H1 (cell line): ENCODE measurements at regions not wholly inside any gene's neighbourhood (a gene's known extent, or its start where the extent isn't known, plus 50 kb on each side); places are given as distances from the start of the nearest gene placed in this dataset.

Experiments
- CTCF ChIA-PET: fragments of 300-600 bp; sonication (Branson Sonifier 250); formaldehyde crosslinking; loops from one replicate; lab custom pipeline; 2021; ENCODE audit not compliant: partially characterized antibody; lab: Charles Lee
- POLR2A ChIA-PET: fragments of 300-600 bp; sonication (Branson Sonifier 250); formaldehyde crosslinking; loops from one replicate; lab custom pipeline; 2021; ENCODE audit warnings: inconsistent platforms; ENCODE audit not compliant: partially characterized antibody; lab: Charles Lee
- DNase-seq, 2 experiments: peaks; one replicate each; pipeline versions ENCODE4 v3.0.0 to v3.0.0-alpha.2; 2010 to 2022; ENCODE audit warnings: low spot score in 2 of 2, low read depth in 1 of 2, mixed read lengths in 1 of 2
- FAIRE-seq: peaks from 2 replicates; lab custom pipeline; 2011; peaks lifted over from hg19 to GRCh38; lab: Jason Lieb, UNC
- H2AFZ ChIP-seq: 2 replicates; pipeline ENCODE4 v1.8.1; 2012; ENCODE audit warnings: low read length, inconsistent platforms
- H2AK5ac ChIP-seq: 2 replicates; pipeline ENCODE4 v1.6.1; 2013; ENCODE audit warnings: low read depth, low read length
- H2BK120ac ChIP-seq: replicated peaks from 2 replicates; pipeline ENCODE3; 2013; ENCODE audit warnings: low read depth, low read length, inconsistent platforms
- H2BK12ac ChIP-seq: 2 replicates; pipeline ENCODE4 v1.6.1; 2013; ENCODE audit warnings: low read depth, low read length
- H2BK15ac ChIP-seq: 2 replicates; pipeline ENCODE4 v1.6.1; 2013; ENCODE audit warnings: low read length
- H2BK20ac ChIP-seq: 2 replicates; pipeline ENCODE4 v1.6.1; 2013; ENCODE audit warnings: low read length
- H2BK5ac ChIP-seq: 2 replicates; pipeline ENCODE4 v1.6.1; 2013; ENCODE audit warnings: low read depth, low read length
- H3K14ac ChIP-seq: 2 replicates; pipeline ENCODE4 v1.6.1; 2013; ENCODE audit warnings: inconsistent platforms; ENCODE audit not compliant: insufficient read length
- H3K18ac ChIP-seq: 2 replicates; pipeline ENCODE4 v1.6.1; 2013; ENCODE audit warnings: low read length; ENCODE audit errors: extremely low read depth
- H3K23ac ChIP-seq: 2 replicates; pipeline ENCODE4 v1.6.1; 2013; ENCODE audit warnings: inconsistent platforms; ENCODE audit not compliant: insufficient read length
- H3K23me2 ChIP-seq: 2 replicates; pipeline ENCODE4 v1.6.1; 2013; ENCODE audit warnings: low read depth, low read length
- H3K27ac ChIP-seq: 2 replicates; pipeline ENCODE4 v1.6.1; 2011; ENCODE audit warnings: low read depth, low read length, inconsistent platforms
- H3K27me3 ChIP-seq, 4 experiments: replicated peaks in 1 of 4; 1 replicate in 1 of 4; 2 replicates in 3 of 4; pipeline versions ENCODE4 v1.6.1 to v1.8.1; 2011 to 2013; ENCODE audit warnings: low read length in 3 of 4, mild to moderate bottlenecking in 3 of 4, inconsistent platforms in 2 of 4, mixed read lengths in 2 of 4, moderate library complexity in 1 of 4; ENCODE audit not compliant: control insufficient read depth in 3 of 4, insufficient read depth in 3 of 4; ENCODE audit errors: extremely low read depth in 1 of 4
- H3K36me3 ChIP-seq, 4 experiments: 2 replicates each; pipeline versions ENCODE4 v1.6.1 to v1.8.1; 2011 to 2013; ENCODE audit warnings: mild to moderate bottlenecking in 4 of 4, low read length in 3 of 4, moderate library complexity in 2 of 4, control low read depth in 1 of 4, inconsistent platforms in 1 of 4; ENCODE audit not compliant: insufficient read depth in 4 of 4, control insufficient read depth in 2 of 4
- H3K4ac ChIP-seq: replicated peaks from 2 replicates; pipeline ENCODE3; 2013; ENCODE audit warnings: low read length, low read depth, mixed read lengths, inconsistent platforms; ENCODE audit not compliant: insufficient read length
- H3K4me1 ChIP-seq, 4 experiments: replicated peaks in 1 of 4; 1 replicate in 1 of 4; 2 replicates in 3 of 4; pipeline versions ENCODE4 v1.6.1 to v1.8.1; 2011 to 2013; ENCODE audit warnings: low read length in 3 of 4, inconsistent platforms in 2 of 4, mixed read lengths in 1 of 4; ENCODE audit not compliant: insufficient read depth in 4 of 4, control insufficient read depth in 3 of 4
- H3K4me2 ChIP-seq, 2 experiments: 2 replicates each; pipeline versions ENCODE4 v1.6.1 to v1.8.1; 2011 to 2013; ENCODE audit warnings: low read depth in 2 of 2, low read length in 2 of 2, control low read depth in 1 of 2, inconsistent platforms in 1 of 2, mild to moderate bottlenecking in 1 of 2; ENCODE audit not compliant: insufficient read depth in 1 of 2
- H3K4me3 ChIP-seq, 4 experiments: fragments of 200-600, 300-600 bp in 1 of 4; sonication (generic), shearing (Covaris generic), sonication (Bioruptor Twin) in 1 of 4; 2 replicates each; pipeline versions ENCODE4 v1.5.1 to v1.8.1; 2011 to 2016; ENCODE audit warnings: low read length in 4 of 4, low read depth in 3 of 4, control low read depth in 2 of 4, inconsistent platforms in 2 of 4, mild to moderate bottlenecking in 2 of 4, mixed read lengths in 1 of 4, moderate library complexity in 1 of 4; ENCODE audit not compliant: insufficient read depth in 2 of 4; ENCODE audit errors: extremely low read depth in 1 of 4
- H3K56ac ChIP-seq: replicated peaks from 2 replicates; pipeline ENCODE3; 2013; ENCODE audit warnings: low read depth, mild to moderate bottlenecking, mixed read lengths, low read length, inconsistent platforms; ENCODE audit not compliant: insufficient read length
- H3K79me1 ChIP-seq: 2 replicates; pipeline ENCODE4 v1.6.1; 2013; ENCODE audit warnings: low read depth, low read length, control low read depth
- H3K79me2 ChIP-seq, 2 experiments: 2 replicates each; pipeline versions ENCODE4 v1.6.1 to v1.8.1; 2012 to 2013; ENCODE audit warnings: low read length in 2 of 2, mild to moderate bottlenecking in 2 of 2, inconsistent platforms in 1 of 2; ENCODE audit not compliant: insufficient read depth in 2 of 2, control insufficient read depth in 1 of 2
- H3K9ac ChIP-seq, 4 experiments: replicated peaks in 1 of 4; 1 replicate in 1 of 4; 2 replicates in 3 of 4; pipeline versions ENCODE4 v1.6.1 to v1.8.1; 2011 to 2013; ENCODE audit warnings: low read depth in 3 of 4, low read length in 3 of 4, control low read depth in 2 of 4, mild to moderate bottlenecking in 2 of 4, moderate library complexity in 2 of 4, inconsistent platforms in 1 of 4; ENCODE audit errors: extremely low read depth in 1 of 4
- H3K9me3 ChIP-seq, 2 experiments: 2 replicates each; pipeline versions ENCODE4 v1.6.1 to v1.8.1; 2012 to 2013; ENCODE audit warnings: mild to moderate bottlenecking in 2 of 2, moderate library complexity in 2 of 2, control low read depth in 1 of 2, inconsistent platforms in 1 of 2, low read depth in 1 of 2, low read length in 1 of 2, mixed read lengths in 1 of 2; ENCODE audit not compliant: insufficient read depth in 2 of 2
- H4K20me1 ChIP-seq, 2 experiments: replicated peaks in 1 of 2; 2 replicates each; pipeline versions ENCODE3 to v1.8.1; 2011 to 2013; ENCODE audit warnings: inconsistent platforms in 2 of 2, low read length in 2 of 2, mild to moderate bottlenecking in 1 of 2; ENCODE audit not compliant: insufficient read depth in 2 of 2, control insufficient read depth in 1 of 2
- H4K5ac ChIP-seq: 2 replicates; pipeline ENCODE4 v1.6.1; 2013; ENCODE audit warnings: low read length, low read depth, mixed read lengths, inconsistent platforms; ENCODE audit not compliant: insufficient read length
- H4K8ac ChIP-seq: 2 replicates; pipeline ENCODE4 v1.8.0; 2013; ENCODE audit warnings: mild to moderate bottlenecking, moderate library complexity, low read length, inconsistent platforms; ENCODE audit not compliant: insufficient read depth; ENCODE audit errors: extremely low read depth
- H4K91ac ChIP-seq: replicated peaks from 2 replicates; pipeline ENCODE3; 2013; ENCODE audit warnings: low read length, mixed read lengths, inconsistent platforms; ENCODE audit not compliant: insufficient read length
- BACH1 ChIP-seq: IDR thresholded peaks from 2 replicates; pipeline ENCODE4 v1.6.1; 2012; ENCODE audit warnings: low read length, improper control_type of control experiment
- CEBPB ChIP-seq: IDR thresholded peaks from 2 replicates; pipeline ENCODE4 v1.6.1; 2012; ENCODE audit warnings: low read depth, low read length
- CHD1 ChIP-seq: IDR thresholded peaks from 2 replicates; pipeline ENCODE4 v1.6.1; 2012; ENCODE audit warnings: low read depth, low read length, improper control_type of control experiment
- EP300 ChIP-seq, 2 experiments: IDR thresholded peaks; 1 replicate in 1 of 2; 2 replicates in 1 of 2; pipeline ENCODE4 v1.6.1; 2011 to 2012; ENCODE audit warnings: low read depth in 2 of 2, low read length in 2 of 2, mild to moderate bottlenecking in 2 of 2, borderline replicate concordance in 1 of 2, inconsistent platforms in 1 of 2, moderate library complexity in 1 of 2
- JUND ChIP-seq: IDR thresholded peaks from 2 replicates; pipeline ENCODE4 v1.6.1; 2011; ENCODE audit warnings: mild to moderate bottlenecking, improper control_type of control experiment, low read length
- KDM1A ChIP-seq: fragments of 200-600, 300-600 bp; sonication (generic); IDR thresholded peaks from 2 replicates; pipeline ENCODE4 v1.7.1; 2016; ENCODE audit warnings: mild to moderate bottlenecking, low read length, borderline replicate concordance
- NANOG ChIP-seq: IDR thresholded peaks from 2 replicates; pipeline ENCODE4 v1.6.1; 2011; ENCODE audit warnings: low read length, low read depth, mild to moderate bottlenecking, inconsistent platforms; ENCODE audit not compliant: insufficient read depth, poor library complexity, severe bottlenecking
- POLR2A ChIP-seq, 2 experiments: IDR thresholded peaks; 1 replicate in 1 of 2; 2 replicates in 1 of 2; pipeline ENCODE4 v1.6.1; 2011; ENCODE audit warnings: low read depth in 2 of 2, low read length in 2 of 2, mild to moderate bottlenecking in 2 of 2; ENCODE audit errors: control extremely low read depth in 1 of 2
- POLR2AphosphoS5 ChIP-seq: IDR thresholded peaks from 2 replicates; pipeline ENCODE4 v1.6.1; 2011; ENCODE audit warnings: low read depth, low read length
- POU5F1 ChIP-seq: IDR thresholded peaks from 2 replicates; pipeline ENCODE4 v1.6.1; 2011; ENCODE audit warnings: low read depth, mild to moderate bottlenecking, low read length, moderate library complexity
- RXRA ChIP-seq: IDR thresholded peaks from 2 replicates; pipeline ENCODE4 v1.6.1; 2011; ENCODE audit warnings: low read depth, mild to moderate bottlenecking, low read length, moderate library complexity; ENCODE audit not compliant: insufficient read depth
- SIN3A ChIP-seq, 2 experiments: IDR thresholded peaks in 1 of 2; conservative IDR thresholded peaks in 1 of 2; 2 replicates each; pipeline ENCODE4 v1.6.1; 2011 to 2012; ENCODE audit warnings: low read length in 2 of 2, improper control_type of control experiment in 1 of 2, low read depth in 1 of 2, mild to moderate bottlenecking in 1 of 2
- SP4 ChIP-seq: IDR thresholded peaks from 2 replicates; pipeline ENCODE4 v1.6.1; 2012; ENCODE audit warnings: low read length, inconsistent platforms
- WGBS, 2 experiments: shearing (Covaris generic) in 1 of 2; methylation state at CpG; one replicate each; pipeline versions ENCODE4 v1.1.6 to v1.1.7; 2013 to 2015; ENCODE audit warnings: low lambda C conversion rate in 2 of 2, mixed read lengths in 2 of 2, inconsistent platforms in 1 of 2, low coverage in 1 of 2, missing lambda C conversion rate in 1 of 2; ENCODE audit not compliant: insufficient replicate concordance in 2 of 2, insufficient coverage in 1 of 2, insufficient read length in 1 of 2; ENCODE audit errors: extremely low coverage in 1 of 2, missing lambda C conversion rate in 1 of 2; 5-methylcytosine and 5-hydroxymethylcytosine counted together
- TF ChIP-seq, protein P1 (sequence below): IDR thresholded peaks from 2 replicates; pipeline ENCODE4 v1.6.1; 2011; ENCODE audit warnings: low read depth, mild to moderate bottlenecking, low read length; ENCODE audit not compliant: insufficient read depth

DNA sequence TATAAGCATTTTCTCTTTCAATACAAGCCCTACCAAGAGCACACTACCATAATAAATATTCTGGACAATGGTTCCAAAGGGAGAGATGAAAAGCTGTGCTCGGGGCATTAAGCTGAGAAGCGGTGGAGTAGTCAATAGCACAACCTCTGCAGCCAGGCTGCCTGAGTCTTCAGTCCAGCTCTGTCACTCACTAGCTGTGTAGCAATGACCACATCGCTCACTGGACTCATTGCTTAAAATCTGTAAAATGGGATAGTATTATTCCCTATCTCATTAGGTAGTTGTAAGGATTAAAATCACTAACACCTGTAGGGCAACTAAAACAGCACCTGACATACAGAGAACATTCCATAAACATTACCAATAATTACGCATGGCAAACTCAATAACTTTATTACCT is 199.9 kb upstream of the KLF14 start:
- no peak overlapping the region for H3K27ac ChIP-seq
- H2BK120ac ChIP-seq: no peak overlapping the region
- no peak overlapping the region for H3K14ac ChIP-seq
- no peak overlapping the region for H3K4ac ChIP-seq
- no peaks in the 10 kb centered on the region for H4K20me1 ChIP-seq
- TF ChIP-seq JUND (no peak), POLR2AphosphoS5 (no peak), RXRA (no peak), NANOG (no peak), BACH1 (no peak), EP300 (IDR thresholded peaks at IDR 0.05; ENCODE audit: borderline replicate concordance in 1 of 2, low read depth in 2 of 2, low read length in 2 of 2) (no peak), POLR2A (IDR thresholded peaks at IDR 0.05; ENCODE audit: control extremely low read depth in 1 of 2, low read depth in 2 of 2, low read length in 2 of 2) (no peak), SIN3A (conservative IDR thresholded peaks at IDR 0.05 in 1 of 2, IDR thresholded peaks at IDR 0.05 in 1 of 2; ENCODE audit: low read depth in 1 of 2, low read length in 2 of 2) (no peak), CHD1 (no peak), POU5F1 (no peak), KDM1A (no peak), CEBPB (no peak), SP4 (no peak)
- TF ChIP-seq, protein P1, sequence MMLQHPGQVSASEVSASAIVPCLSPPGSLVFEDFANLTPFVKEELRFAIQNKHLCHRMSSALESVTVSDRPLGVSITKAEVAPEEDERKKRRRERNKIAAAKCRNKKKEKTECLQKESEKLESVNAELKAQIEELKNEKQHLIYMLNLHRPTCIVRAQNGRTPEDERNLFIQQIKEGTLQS: no peak
- no peaks in the 10 kb centered on the region for H3K9me3 ChIP-seq
- no peak overlapping the region for H3K9ac ChIP-seq
- H2BK5ac ChIP-seq: no peak overlapping the region
- H3K36me3 ChIP-seq: no peaks in the 10 kb centered on the region
- H2BK15ac ChIP-seq: no peak overlapping the region
- H2BK12ac ChIP-seq: no peak overlapping the region
- H2AK5ac ChIP-seq: no peak overlapping the region
- no peak overlapping the region for H2AFZ ChIP-seq
- ChIA-PET CTCF (interaction anchor here (0.8 to 1.8 kb wide), 4 partner anchors 13 to 37 kb away, joined by 3 to 5 read pairs (median 4); no protein-coding TSS in a partner anchor), POLR2A (no interaction called here)
- FAIRE-seq: no peak
- 77% methylated on average over 4 of the region's 4 CpGs; no CpG with 5 or more reads in 1 of the 2 experiments for WGBS, 2 experiments
- no peaks in the 10 kb centered on the region; the same call in 1 of the 2 replicates for H3K79me1 ChIP-seq
- H4K5ac ChIP-seq: no peak overlapping the region
- no peak overlapping the region for H3K56ac ChIP-seq
- H3K4me1 ChIP-seq: no peaks in the 10 kb centered on the region
- H3K23ac ChIP-seq: no peak overlapping the region
- H3K79me2 ChIP-seq: no peaks in the 10 kb centered on the region; a peak in 1 of 4 replicates
- no peak overlapping the region for H2BK20ac ChIP-seq
- no peak overlapping the region for H3K18ac ChIP-seq
- DNase-seq: no peak
- H3K4me2 ChIP-seq: no peak overlapping the region
- no peak overlapping the region for H4K8ac ChIP-seq
- H3K23me2 ChIP-seq: no peaks in the 10 kb centered on the region
- H3K27me3 ChIP-seq: no peaks in the 10 kb centered on the region
- H3K4me3 ChIP-seq: no peak overlapping the region
- H4K91ac ChIP-seq: no peak overlapping the region
